GM21367 (cell line): ENCODE measurements at regions not wholly inside any gene's neighbourhood (a gene's known extent, or its start where the extent isn't known, plus 50 kb on each side); places are given as distances from the start of the nearest gene placed in this dataset.
"Not testable (repeated sequence)": the region's sequence is repeated elsewhere in the genome, so short reads cannot be mapped to it uniquely, and the experiment has no call there.

Experiments used
- ATAC-seq: cut with Tn5 transposase; IDR thresholded peaks from one replicate; pipeline ENCODE4 v1.9.1; 2021; ENCODE audit not compliant: unreplicated experiment

DNA sequence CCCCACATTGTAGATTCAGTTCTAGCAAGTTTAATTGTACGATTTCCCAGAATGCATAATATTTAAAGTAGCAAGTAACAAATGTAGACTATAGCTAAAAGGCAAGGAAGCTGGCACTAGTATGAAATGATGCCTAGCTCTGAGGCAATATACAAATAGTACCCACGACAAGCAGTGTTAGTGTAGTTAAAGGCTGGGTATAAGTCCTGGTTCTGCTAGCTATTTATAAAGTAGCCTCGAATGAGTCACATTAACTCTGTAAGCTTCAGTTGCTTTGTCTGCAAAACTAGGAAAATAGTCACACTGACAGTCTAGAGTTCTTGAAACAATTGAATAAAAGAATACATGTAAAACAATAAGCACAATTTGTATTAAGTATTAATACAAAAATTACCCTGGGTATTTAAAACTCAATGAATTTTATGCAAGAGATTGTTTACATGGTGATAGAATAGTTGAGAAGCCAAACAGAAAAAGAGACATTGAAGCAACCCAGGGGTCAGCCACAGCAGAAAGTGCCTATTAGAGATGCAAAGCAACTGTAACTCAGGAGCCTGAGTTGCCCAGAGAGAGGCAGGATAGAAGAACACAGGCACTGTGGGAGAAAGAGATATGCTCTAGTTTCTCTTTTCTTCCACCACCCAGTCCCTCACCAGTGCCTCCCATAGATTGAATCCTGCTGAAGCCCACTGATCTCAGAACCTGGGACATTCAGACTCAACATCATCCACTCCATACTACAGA lies 949.0 kb downstream of the C4orf33 start:
- no peak for ATAC-seq

DNA sequence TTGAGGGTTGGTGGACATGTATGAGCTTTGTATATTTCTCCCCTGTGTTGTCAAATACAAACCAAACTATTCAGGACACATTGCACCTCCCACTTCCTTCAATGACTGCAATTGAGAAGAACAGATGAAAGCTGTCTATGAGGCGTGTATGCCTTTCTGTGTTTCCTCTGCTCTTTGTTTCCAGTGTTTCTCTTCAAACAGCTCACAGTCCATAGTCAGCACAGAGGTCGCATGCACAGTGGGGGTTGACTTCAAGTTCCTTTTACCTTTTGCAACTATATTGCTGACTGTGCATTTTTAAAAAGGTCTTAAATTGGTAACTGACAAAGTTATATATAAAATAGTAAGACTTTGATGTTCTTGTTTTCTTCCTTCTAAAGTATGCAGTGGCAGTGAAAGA lies 957.8 kb downstream of the C4orf33 start:
- ATAC-seq = no peak

DNA sequence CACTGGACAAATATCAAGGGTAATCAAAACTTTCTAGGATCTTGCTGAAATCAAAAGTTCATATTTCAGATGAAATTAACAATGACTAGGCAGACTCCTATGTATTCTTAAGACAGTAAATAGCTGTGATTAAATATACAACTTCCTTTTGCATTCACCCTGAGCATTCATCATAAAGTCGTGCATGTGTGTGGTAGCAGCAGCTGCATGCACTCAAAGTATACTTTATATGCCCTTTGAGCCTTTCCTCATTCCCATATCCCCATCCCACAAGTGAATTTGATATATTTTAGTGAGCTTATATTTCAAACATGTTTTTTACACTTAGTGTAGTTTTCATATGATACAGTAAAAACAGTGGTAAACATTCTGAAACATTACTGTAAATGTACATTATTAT lies 959.0 kb downstream of the C4orf33 start:
- no peak for ATAC-seq

DNA sequence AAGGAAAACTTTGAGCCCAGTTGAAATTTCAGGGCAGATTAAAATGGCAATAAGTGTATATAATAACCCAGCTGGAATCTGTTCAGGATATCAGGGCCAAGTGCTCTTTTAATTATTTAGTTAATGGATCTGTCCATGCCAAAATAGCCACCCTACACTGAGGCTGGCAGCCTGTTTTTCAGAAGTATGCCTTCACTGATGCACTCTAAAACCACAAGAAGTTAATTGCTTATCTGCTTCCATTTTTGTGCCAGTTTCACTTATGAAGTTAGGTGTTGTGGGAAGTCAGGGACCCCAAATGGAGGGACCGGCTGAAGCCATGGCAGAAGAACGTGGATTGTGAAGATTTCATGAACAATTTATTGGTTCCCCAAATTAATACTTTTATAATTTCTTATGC lies 960.3 kb downstream of the C4orf33 start:
- ATAC-seq = no peak

DNA sequence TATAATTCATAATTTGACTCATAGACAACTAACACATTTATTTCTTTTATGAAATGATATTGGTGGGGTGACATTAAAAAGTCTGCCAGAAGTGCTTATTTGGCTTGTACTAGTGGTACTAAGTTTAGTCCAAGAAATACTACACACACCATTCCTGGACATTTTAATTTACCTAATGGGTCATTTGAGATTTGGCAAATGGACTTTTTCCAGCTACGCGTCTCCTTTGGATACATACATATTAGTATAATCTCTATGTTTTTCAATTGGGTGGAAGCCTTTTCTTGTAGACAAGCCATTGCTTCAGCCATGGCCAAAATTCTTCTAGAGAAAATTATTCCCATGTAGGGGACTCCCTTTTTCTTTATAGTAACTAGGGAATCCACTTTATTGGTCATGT lies 968.5 kb downstream of the C4orf33 start:
- no peak for ATAC-seq

DNA sequence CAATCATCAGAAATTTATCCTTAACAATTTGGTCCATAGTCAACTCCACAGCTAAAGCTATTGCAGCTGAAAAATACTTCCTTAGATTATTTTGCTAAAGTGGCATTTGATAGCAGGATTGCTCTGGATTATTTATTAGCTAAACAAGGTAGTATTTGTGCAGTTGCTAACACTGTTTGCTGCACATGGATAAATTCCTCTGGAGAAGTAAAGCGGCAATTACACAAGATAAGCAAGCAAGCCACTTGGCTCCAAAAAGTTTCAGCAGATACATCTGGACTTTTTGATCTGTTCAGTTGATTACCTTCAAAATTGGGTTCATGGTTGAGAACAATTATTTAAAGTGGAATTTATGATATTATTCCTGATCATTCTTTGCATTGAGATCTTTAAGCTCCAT lies 971.5 kb downstream of the C4orf33 start:
- ATAC-seq = no peak

DNA sequence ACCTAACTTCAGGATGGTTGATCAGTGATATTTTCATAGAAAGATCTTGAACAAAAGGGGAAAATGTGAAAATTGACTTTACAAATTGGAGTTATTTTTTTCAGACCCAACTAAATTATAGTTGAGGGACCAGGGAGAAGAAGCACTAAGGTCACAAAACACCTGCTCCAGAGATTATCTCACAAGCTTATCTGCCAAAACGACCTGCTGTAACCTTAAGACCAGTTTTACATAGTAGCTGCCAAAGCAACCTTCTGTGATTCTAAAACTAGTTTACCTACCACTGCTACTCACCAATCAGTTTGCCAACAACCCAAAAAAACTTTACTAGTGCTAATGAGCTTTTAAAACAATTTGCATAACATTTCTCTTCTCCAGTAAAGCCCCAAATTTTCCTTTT lies 972.1 kb downstream of the C4orf33 start:
- no peak for ATAC-seq

DNA sequence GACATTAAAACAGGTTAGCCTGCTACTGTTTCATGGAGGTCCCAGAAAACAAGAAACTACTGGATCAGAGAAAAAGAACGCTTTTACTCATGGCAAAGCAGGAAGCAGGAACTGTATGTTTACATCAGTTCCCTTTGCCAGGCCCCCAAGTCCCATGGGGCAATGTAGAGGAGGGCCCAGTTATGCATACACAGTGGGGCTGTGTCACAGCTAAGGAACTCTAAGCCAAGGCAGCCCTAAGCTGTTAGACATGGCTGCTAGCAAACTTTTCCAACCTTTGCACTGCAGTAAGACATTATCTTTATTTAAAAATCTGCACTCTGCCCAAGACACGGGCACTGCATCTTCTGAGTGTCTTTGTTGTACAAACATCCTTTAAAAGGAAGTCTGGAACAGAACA lies 975.8 kb downstream of the C4orf33 start:
- no peak for ATAC-seq

DNA sequence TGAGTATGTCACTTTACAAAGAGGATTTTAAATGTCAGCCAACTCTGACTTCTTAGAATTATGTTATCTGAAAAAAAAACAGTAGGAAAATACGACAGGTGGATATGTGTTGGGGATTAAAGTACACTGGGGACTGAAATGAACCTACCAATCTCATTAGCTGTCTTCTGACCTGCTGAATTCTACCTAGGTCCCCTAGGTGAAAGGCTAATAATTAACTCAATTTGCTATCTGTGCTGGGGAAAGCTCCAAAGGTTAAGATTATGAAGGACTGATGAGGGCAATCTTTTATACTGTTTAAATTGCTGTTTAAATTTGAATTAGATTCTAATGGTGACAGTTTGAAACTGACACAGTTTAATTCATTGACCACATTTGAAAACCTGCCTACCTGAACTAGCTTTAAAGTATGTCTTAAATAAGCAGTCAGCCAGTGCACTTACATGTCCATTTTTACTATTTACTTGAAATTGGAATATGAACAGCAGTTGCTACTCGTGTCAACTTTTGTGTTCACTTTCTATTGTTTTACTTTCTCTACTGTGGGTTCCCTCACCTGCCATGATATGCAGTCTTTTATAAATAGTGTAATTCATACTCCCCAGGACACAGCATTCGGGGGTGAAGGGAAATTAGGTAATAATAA lies 977.3 kb downstream of the C4orf33 start:
- ATAC-seq = no peak

DNA sequence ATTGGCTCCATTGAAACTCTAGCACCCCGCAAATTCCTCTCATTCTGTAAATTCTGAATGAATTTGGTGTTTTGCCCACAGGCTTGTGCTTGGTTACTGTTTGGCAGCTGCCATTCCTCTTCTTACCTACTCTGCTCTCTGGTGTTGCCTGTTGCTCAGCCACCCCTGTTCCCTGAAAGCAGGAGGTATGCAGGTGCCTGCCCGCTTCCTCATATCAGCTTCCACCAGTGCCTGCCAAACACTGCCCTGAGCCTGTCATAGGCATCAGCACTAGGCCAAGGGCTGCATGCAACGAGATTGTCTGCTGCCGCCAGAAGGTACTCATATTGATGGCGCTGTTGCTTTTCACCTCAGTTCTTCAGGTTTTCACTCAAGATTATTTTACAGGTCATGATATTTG lies 978.1 kb downstream of the C4orf33 start:
- ATAC-seq = no peak

DNA sequence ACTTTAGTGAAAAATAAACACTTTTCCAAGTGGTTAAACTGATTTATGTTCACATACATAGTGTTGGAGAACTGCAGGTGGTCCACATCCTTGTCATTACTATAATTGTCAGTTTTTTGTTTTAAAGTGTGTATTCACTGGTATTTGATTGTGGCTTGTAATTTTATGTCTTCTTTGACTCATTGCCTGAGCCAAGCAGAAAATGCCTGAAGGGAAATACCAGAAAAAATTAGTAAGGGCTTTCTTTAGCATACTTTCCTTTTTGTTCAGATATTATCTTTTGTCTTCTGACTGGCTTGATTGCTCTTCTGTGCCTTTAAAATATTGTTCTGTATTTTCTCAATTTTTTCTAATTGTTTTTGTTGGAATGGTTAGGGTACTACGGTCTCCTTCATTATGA lies 981.3 kb downstream of the C4orf33 start:
- no peak for ATAC-seq

DNA sequence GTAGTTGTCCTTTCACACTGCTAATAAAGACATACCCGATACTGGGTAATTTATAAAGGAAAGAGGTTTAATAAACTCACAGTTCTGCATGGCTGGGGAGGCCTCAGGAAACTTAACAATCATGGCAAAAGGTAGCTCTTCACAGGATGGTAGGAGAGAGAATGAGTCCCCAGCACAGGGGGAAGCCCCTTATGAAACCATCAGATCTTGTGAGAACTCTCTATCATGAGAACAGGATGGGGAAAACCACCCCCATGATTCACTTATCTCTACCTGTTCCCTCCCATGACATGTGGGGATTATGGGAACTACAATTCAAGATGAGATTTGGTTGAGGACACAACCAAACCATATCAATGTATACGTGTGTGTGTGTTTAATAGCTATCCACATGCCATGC lies 983.1 kb downstream of the C4orf33 start:
- not testable (repeated sequence) for ATAC-seq

DNA sequence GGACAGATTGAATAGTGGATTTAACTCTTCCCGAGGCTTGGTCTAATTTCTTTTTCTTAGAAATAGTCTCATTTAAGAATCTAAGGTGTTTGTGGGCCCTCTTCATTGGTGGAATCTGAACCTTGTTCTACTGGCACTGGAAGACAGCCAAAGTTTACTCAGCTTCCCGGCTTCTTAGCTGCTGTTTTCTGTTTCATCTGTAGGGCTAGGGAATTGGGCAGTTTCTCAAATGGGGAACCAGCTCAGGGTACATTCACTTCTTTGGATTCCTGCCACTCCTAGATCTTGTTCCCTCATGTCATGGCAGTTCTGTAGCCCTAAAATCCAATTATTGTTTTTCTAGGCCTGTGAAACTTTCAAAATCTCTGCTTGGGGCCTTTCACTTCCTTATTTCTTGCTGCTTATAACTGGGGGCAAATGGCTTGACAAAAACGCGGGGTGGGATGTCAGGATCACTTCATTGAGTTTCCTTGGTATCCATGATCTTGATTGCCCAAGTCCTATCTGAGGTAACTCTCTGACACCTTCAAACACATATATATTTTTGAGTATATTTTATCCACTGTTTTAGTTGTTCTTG lies 985.0 kb downstream of the C4orf33 start:
- ATAC-seq = no peak

DNA sequence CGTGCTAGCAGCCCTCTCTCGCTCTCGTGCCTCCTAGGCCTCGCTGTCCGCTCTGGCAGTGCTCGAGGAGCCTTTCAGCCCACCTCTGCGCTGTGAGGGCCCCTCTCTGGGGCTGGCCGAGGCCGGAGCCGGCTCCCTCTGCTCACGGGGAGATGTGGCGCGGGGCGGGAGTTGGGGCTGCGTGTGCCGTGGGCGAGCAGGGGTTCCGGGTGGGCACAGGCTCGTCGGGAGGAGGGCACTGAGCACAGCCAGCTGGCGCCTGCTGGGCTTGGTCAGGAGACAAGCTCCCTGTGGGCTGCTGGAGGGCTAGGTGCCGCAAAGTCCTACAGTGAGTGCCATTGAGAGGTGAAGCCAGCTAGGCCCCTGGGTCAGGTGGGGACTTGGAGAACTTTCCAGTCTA lies 994.5 kb downstream of the C4orf33 start:
- no peak for ATAC-seq

DNA sequence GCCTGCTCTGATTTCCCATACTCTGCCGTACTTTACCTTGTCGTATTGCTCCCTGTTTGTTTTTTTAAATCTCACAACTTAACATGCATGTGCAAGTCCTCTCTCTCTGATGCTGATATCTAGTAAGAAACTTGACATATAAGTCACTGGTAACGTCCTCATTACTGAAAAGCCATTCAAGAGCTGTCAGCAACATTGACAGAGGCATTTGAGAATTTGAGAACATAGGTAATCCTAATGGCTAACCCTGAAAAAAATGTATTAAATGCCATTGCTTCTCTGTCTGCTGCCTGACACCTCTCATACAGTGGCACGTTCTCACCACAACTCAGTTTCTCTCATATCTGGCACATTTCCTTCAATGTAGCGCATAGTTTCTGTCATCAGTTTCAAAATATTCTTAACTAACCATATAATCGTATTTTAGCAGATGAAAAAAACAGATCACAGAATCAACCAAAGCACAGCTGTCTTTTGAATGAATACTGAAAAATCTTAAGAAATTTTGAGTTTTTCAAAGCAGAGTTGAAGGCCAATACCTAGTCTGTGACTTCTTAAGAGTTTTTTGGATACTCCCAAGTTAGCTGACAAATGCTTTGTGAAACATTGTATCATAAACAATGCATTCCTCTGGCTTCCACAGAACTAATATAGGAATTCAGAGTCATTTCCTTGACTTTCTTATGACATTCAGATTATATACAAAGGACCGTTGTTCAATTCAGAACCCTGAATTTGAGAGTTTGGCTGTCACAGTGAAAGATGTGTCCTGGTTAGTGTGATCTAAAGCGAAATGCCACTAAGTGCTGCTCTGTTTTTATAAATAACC lies 996.4 kb downstream of the C4orf33 start:
- ATAC-seq = no peak

DNA sequence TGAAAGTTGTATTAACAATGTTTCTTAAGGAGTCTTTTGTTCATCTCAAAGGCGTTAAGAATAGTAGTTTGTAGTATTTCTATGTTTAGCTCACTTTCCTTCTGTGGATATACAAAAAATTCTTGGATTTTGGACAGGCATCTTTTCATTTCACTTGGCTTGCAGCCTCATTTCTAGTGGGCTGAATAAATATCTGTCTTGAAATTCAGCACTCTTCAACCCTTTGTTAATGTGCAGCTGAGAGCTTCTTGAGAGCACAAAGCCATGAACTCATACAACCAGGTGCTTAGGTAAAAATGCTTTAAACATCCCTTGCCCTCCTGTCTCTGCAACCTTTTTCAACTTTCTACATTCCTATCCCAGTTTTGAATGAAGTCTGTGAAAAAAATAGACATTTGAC lies 1003.2 kb downstream of the C4orf33 start:
- no peak for ATAC-seq

DNA sequence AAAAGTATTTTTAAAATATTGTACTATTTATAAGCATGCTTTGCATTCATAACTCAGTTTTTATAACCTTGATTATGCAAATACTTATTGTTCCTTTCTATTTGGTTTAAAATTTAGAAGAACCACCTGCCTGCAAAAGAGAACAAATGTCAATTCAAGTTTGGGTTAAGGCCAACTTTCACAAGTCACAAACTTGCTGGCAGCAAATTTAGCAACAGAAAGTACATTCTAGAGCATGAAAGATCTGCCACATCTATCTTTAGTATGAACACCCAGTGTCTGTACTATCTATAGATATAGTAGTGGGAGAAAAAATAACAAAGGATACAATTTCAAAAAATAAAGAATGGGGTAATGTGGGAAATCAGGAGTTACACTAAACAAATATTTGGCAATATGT lies 1014.2 kb downstream of the C4orf33 start:
- no peak for ATAC-seq

DNA sequence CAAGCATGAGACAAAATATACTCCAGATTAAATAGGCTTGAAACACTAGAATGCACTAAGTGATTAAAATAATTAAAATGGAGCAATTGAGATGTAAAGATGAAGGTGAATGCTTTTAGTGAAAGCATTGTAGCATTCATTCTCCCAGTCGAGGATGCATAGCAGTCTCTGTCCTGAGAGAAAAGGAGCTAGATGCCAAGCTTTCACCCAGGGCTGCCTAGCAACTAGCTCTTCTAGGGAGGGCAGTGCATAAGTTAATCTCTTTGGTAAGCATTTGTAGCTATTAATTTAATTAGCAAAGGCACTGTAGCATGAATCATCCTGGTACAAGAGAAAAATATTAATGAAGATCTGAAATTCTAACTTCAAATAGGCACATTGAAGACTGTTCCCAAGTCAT lies 1014.8 kb downstream of the C4orf33 start:
- no peak for ATAC-seq

DNA sequence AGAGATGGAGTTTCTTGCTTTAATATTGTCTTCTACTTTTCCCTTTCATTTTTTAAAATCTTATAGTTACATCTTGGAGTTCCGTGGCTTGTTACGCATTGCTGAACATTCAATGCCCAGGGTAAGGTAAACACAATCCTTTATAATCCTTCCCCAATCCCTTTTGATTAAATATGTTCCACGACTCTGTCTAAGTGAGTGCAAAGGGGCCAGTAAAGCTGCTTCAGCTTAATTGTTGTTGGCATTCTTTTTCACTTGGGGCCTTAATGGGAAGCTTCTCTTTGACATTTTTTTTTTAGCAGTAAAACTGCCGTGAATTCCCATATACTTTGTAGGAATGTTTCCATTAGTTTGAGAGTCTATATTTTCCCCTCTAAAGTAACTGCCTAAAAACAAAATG lies 1028.1 kb downstream of the C4orf33 start:
- no peak for ATAC-seq

DNA sequence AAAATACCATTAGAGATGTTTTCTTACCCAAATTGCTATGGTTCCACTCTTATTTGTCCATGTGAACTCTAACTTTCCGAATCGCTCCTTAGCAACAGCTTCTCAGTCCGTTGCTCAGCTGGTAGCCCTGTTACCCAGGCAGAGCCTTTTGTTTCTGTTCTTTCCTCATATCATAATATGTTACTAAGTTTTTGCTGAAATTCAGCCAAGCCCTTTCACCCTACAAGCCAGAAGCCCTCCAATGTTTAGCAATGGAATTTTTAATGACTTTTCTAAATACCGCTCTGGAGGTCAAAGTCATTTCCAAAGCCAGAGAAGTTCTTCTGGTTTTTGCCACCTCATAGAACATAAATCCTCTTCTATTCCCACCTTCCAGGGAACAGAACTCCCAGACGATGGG lies 1029.5 kb downstream of the C4orf33 start:
- no peak for ATAC-seq

DNA sequence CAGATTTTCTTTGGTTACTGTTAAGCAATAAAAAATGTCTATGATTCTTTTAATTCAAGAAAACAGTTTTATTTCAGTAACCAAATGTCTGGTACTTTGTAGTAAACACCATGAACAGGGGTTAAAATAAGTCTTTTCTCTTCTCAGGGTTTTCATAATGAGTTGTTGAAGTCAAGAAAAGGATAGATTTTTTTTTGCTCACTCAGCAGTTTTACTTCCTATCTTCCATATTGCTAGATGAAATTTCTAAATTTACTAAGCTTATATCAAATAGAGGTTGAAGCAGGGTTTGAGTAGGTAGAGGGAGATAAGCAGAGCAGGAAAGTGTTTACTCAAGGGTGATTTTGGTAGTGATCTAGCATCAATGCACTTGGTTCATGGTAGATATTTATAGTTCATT lies 1031.3 kb downstream of the C4orf33 start:
- ATAC-seq = no peak

DNA sequence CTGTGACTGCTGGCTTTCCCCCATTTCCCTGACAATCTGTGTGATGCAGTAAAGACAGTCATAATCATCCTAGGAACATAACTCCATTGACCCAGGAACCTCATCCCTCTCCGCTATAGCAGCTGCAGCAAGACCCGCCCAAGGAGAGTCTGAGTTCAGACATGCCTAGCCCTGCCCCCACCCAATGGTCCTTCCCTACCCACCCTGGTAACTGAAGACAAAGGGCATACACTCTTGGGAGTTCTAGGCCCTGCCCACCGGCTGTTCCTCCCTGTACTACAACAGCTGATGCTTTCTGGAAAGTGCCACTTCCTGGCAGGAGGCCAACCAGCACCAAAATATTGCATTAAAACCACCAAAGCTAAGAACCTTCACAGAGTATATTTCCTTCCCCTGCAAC lies 1035.6 kb downstream of the C4orf33 start:
- ATAC-seq = no peak
